Peyer's patch (tissue), 4 donors: ENCODE measurements at regions not wholly inside any gene's neighbourhood (a gene's known extent, or its start where the extent isn't known, plus 50 kb on each side); places are given as distances from the start of the nearest gene placed in this dataset.

ENCODE experiments used
- CTCF ChIP-seq, 6 experiments: fragments of 450-650 bp in 4 of 6; fragments of 200-600 bp in 2 of 6; sonication (generic) in 1 of 6; IDR thresholded peaks; one replicate each; pipeline ENCODE4 v1.5.1; 2017 to 2019; ENCODE audit warnings: antibody characterized with exemption in 6 of 6, mild to moderate bottlenecking in 3 of 6, moderate library complexity in 1 of 6
- POLR2A ChIP-seq, 2 donors: fragments of 450-650 bp; IDR thresholded peaks; one replicate each; pipeline ENCODE4 v1.5.1; 2017; ENCODE audit warnings: antibody characterized with exemption in 2 of 2, mild to moderate bottlenecking in 2 of 2, moderate library complexity in 2 of 2

- TF ChIP-seq POLR2A (IDR thresholded peaks at IDR 0.05) (no peak), CTCF (IDR thresholded peaks at IDR 0.05) (no peak)
Observed at GRCh38 chr9:117616431-117616831, 87.8 kb upstream of the TLR4 start.
